Spleen (tissue), 7 donors: ENCODE measurements at regions not wholly inside any gene's neighbourhood (a gene's known extent, or its start where the extent isn't known, plus 50 kb on each side); places are given as distances from the start of the nearest gene placed in this dataset.

ENCODE experiments used
- CTCF ChIP-seq, 11 experiments: fragments of 200-600 bp in 7 of 11; fragments of 450-650 bp in 4 of 11; sonication (generic) in 4 of 11; IDR thresholded peaks in 8 of 11; conservative IDR thresholded peaks in 3 of 11; 1 replicate in 7 of 11; 2 replicates in 4 of 11; pipeline versions ENCODE4 v1.4.0 to v1.8.0; 2016 to 2021; ENCODE audit warnings: antibody characterized with exemption in 11 of 11, inconsistent platforms in 4 of 11, mild to moderate bottlenecking in 1 of 11
- POLR2A ChIP-seq, 3 donors: fragments of 450-650 bp; IDR thresholded peaks; one replicate each; pipeline ENCODE4 v1.5.1; 2017; ENCODE audit warnings: antibody characterized with exemption in 3 of 3, mild to moderate bottlenecking in 1 of 3
- POLR2AphosphoS5 ChIP-seq, 3 donors: sonication (generic); formaldehyde crosslinking; IDR thresholded peaks; one replicate each; pipeline ENCODE4 v1.5.1; 2017; ENCODE audit warnings: antibody characterized with exemption in 3 of 3
- donor health status: DM: no; HTN: no; CAD: no; lungs with moderate emphysema.
- donor health status: DM: no; HTN: no; CAD: no.
- donor health status: DM: no; HTN: no; CAD: no.

GRCh38 chr9:115601434-115601833, 483.5 kb upstream of the TNC start:
- TF ChIP-seq POLR2AphosphoS5 (IDR thresholded peaks at IDR 0.05) (no peak), CTCF (IDR thresholded peaks at IDR 0.05 in 8 of 11, conservative IDR thresholded peaks at IDR 0.05 in 3 of 11) (no peak), POLR2A (IDR thresholded peaks at IDR 0.05) (no peak)
